HS-5 (cell line): ENCODE measurements at regions not wholly inside any gene's neighbourhood (a gene's known extent, or its start where the extent isn't known, plus 50 kb on each side); places are given as distances from the start of the nearest gene placed in this dataset.

ENCODE experiments used
- DNase-seq: peaks from one replicate; pipeline ENCODE4 v3.0.0-alpha.2; 2012; ENCODE audit warnings: low read depth

- DNase-seq, result no peak
Observed at GRCh38 chr3:144073698-144074097, 102.1 kb downstream of the DIPK2A start.

DNA sequence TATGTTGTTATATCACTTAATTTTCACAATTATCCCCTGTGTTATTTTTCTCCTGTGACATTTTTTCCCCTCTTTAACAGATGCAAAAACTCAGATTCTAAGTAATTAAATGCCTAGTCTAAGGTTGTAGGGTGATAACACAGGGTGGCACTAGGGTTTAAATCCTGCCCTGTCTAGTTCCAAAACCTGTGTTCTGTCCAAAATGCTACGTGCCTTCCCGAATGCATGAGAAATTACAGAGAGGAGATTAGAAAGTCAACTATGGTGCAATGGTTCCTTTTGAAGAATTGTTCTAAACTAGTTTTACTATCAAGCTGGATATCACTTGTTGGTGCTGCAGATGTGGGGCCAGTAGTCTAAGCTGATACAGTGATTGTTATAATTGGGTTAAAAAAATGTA lies 108.0 kb downstream of the DIPK2A start:
- DNase-seq, result no peak

- no peak for DNase-seq
Observed at GRCh38 chr3:144084929-144085328, 113.3 kb downstream of the DIPK2A start.

DNA sequence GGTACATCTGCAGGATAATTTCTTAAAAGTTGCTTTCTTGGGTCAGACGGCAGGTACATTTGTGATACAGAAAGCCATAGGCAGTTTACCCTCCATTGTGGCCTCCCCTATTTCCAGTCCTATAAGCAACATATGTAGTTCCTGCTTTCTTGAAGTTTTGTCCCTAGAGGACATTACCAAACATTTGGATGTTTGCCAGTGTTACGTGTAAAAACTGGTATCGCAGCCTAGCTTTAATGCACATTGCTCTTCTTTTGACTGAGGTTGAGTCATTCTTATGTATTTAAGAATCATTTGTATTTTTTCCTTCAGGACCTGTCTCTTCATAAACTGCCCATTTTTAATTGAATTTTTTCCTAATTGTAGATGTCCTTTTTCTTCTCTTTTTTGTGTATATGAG lies 114.3 kb downstream of the DIPK2A start:
- DNase-seq, result peak; percentile 6

- DNase-seq, result no peak
Observed at GRCh38 chr3:144096016-144096415, 124.4 kb downstream of the DIPK2A start.

DNA sequence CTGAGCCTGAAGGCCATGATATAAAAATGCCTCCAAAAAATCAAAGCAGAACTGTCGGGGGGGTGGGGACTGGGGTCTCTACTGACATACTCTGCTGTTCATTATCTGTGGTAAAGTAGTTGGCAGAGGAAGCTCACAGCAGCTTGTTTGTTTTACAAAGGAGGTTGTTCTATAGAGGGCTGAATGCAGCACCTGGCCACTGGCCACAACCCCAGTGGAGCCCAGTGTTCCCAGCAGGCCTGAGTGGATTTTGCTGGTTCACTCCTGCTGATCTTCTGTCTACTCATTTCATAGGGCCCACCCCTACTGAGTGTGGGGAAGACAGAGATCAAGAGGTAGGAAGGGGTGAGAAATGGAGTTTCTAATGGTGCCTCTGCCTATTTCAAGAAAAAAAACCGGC lies 125.5 kb downstream of the DIPK2A start:
- no peak for DNase-seq

GRCh38 chr3:144098691-144099090 lies 127.1 kb downstream of the DIPK2A start:
- DNase-seq, result no peak

GRCh38 chr3:144102421-144102820 lies 130.8 kb downstream of the DIPK2A start:
- no peak for DNase-seq

DNA sequence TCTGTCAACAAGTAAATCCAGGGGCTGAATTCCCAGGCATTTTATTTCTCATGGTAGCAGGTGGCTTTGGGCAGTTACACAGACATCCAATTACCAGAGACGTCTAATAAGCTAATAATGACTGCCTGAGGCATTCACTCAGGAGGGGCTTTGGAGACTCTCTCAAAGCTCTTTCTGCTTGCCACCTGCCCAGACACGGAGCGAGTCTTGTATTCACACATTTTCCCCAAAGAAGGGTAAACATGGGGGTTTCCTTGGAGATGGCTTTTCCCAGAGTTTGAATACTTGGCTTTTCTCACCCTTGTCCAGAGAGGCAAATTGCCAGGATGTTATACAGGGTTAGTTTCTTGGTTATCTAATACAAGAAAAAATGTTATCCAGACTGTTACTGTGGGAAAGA lies 132.6 kb downstream of the DIPK2A start:
- no peak for DNase-seq

- DNase-seq, result no peak
Observed at GRCh38 chr3:144104679-144105078, 133.1 kb downstream of the DIPK2A start.

- no peak for DNase-seq
Observed at GRCh38 chr3:144105542-144105941, 133.9 kb downstream of the DIPK2A start.

DNA sequence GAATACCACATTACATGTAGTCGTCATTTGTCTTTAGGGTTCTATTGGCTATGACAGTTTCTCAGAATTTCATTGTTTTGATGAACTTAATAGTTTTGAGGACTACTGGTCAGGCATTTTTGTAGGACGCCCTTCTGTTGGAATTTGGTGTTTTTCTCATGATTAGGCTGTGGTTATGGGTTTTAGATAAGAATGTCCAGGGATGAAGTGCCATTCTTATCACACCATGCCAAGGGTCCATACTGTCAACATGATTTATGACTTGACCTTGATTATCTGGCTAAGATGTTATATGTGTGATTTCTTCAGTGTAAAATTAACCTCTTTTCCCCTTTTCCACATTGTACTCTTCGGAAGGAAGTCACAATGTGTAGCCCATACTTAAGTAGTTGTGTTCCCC lies 135.3 kb downstream of the DIPK2A start:
- DNase-seq, result no peak

- no peak for DNase-seq
Observed at GRCh38 chr3:144107923-144108322, 136.3 kb downstream of the DIPK2A start.

DNA sequence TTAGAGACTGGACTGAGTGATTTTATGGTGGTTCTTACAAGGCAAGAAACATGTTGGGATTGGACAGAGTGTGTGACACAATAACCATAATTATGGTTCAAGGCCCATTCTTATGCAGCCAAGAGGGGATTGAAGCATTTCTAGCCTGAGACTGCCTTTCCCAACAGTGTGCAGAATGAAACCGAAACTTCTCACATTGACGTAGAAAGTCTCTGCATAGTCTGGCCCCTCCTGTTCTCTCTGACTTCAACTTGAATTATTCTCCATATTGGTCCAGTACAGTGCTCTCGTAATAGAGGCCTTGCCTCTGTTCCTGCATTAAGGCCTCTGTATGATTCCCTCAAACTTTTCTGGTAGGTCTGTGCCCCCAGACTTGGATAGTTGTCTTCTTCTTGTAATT lies 138.3 kb downstream of the DIPK2A start:
- DNase-seq, result no peak

DNA sequence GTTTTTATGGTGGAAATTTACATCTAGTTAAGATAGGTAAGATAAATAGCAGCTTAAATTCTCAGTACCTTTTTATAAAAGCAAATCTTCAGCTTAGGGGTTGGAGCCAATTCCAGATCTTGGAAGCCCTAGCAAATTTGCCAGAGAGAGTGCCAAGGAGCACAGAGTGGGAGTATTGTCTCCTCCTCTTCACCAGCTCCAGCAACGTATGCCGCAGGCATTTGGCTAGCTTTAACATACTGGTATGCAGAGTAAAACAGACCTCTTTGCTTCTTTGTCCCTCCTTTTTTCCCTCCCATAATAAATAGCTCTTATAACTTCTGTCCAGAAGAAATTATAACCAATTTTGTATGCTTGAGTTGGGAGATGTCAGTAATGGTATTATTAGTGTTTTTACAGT lies 140.4 kb downstream of the DIPK2A start:
- DNase-seq, result no peak

DNA sequence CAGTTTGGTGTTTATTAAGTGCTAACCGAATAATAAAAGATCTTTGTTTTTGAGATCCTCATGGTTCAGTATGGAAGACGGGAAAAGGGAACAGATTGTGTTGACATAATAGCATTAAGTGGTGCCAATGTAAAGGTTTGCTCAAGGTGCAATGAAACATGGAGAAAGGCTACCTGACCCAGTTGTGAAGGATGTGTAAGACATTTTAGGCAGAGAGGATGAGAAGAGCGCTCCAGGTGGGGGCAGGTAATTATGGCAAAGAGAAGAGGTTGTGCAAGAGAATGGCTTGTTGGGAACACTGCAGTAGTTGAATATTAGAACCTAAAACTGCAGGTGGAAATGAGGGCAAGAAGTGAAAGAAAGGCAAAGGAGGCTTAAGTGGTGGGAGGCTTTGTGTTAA lies 140.8 kb downstream of the DIPK2A start:
- no peak for DNase-seq

DNA sequence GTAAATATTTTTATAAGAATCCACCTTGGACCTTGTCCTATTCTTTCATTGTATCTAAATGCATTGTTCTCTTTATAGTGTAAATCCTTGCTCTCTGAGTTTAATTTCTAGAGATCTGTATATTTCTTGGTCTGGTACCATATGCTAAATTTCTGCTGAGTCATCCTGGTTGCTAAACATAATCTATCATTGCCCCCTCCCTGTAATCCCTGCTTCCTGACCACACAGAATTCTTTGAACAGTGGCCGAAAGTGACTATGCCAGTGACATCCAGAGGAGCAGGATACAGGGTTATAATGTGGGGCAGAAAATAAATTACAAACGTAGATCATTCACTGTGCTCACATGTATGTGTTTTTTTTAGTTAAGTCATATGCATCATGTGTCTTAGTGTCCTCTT lies 143.1 kb downstream of the DIPK2A start:
- DNase-seq, result no peak

DNA sequence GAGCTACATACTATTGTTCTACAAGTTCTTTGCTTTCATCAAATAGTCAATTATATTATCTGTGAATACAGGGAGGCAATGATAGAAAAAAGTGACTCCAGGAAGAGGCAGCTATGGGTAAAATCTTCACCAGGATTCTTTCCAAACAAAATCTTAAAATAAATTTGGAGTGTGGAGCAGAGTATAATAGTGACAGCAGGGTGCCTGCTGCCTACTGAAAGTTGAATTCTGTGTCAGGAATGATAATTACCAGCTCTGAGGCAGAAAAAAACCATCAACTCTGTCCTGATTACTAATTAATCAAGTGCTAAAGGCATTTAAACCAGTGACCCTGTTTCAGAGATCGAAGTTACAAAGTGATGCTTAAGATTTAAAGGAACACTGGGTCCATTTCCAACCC lies 148.0 kb downstream of the DIPK2A start:
- no peak for DNase-seq

DNA sequence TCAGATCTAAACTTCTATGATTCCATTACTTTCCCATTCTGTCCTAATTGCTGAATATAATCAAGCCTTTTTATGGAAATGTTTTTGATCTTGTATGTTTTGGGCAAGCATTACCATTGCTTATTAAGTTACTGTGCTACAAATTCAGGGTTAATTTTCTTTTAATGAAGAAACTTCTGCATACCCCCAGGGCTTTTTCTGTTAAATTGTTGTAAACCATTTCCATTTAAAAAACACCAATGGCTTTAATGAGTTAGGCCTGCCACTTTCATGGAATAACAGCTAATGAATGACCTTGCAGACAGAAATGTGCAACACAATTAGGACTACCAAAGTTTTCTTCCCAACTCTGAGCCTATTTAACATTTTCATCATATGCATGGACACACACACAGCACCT lies 150.0 kb downstream of the DIPK2A start:
- DNase-seq, result no peak

DNA sequence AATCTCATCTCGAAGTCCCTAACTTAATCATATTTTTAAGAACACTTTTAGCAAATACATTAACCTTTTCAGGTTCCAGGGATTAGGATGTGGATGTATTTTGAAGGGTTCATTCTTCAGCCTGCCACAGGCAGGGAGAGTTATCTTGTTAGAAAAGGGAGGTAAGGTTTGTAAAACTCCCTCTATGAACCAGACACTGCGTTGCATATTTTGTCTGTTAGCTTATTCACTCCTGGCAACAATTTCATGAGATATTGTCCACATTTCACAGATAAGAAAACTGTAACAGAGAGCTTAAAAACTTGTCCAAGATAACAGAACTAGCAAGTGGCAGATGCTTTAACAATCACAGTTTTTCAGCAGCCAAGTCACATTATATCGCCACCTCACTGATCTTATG lies 155.4 kb downstream of the DIPK2A start:
- DNase-seq, result no peak

- no peak for DNase-seq
Observed at GRCh38 chr3:144127700-144128099, 156.1 kb downstream of the DIPK2A start.

DNA sequence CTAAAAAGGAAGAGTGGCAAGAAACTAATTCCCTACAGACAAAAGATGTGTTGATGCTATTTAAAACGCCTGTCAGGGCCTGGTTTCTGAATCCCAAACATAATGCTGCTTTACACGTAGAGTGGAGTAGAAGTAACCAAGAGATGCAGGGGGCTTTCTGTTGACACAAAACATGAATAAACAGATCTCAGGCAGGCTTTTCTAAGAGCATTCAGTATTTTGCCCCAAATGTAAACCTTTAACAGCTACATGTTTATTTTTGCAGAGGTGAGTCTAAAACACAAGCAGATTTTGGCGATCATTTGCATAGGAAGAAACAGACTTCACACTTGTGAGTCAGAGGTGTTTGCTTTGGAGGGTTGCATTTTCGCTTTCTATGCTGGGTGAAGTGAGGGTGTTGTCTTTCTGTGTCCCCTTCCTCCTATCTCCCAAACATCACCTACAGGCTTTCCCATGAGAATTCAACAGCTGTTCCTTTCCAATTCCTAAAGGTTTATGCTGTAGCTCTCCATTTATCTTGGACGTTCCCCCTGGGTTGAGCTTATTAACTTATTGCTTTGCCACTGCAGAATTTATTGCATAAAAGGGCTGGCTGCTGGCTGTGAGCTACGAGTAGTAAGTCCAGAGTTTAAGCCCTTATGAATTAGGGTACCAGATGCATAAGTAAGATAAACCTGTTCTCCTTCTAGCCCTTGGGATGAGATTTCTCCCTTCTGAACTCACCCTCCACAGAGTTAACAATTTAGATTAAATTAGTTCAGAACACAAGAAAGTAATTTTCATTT lies 156.7 kb downstream of the DIPK2A start:
- DNase-seq, result no peak

DNA sequence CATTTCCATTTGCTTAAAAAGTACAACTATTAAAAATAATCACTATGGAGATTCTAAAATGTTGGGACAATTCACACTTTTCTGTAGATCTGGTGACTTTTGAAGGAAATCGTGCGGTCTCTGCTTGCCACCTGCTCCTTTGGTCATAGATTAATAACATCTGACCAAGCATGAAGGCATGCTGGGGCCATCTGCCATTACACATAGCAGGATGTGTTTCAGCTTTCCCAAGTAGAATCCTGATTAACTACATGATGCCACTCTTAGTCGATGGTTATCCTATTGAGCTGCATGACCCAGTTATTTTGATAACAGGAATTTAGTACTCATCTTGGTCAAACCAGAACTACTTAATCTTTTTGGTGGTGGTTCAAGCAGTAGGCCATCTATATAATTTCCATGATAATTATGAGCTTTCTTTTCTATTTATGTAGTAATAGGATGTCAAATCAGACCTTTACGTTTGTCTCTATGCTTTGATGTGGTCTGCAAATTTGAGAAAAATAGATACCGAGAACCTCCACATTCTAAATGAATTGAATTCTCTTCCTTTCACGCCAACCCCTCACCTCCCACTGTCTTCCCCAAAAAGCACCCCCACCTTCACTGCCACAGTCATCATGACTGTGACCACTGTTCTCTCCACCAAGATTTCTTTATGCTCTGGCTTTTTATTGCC lies 158.1 kb downstream of the DIPK2A start:
- no peak for DNase-seq

- no peak for DNase-seq
Observed at GRCh38 chr3:144141074-144141473, 169.5 kb downstream of the DIPK2A start.
